Stimulated activated CD4-positive, alpha-beta T cell treated with anti-CD3 and anti-CD28 coated beads, Interleukin-12 subunit alpha, Interleukin-12 subunit beta, amount 100 ng/mL, for 48 hours (primary cell): ENCODE measurements at regions not wholly inside any gene's neighbourhood (a gene's known extent, or its start where the extent isn't known, plus 50 kb on each side); places are given as distances from the start of the nearest gene placed in this dataset.

ENCODE experiments used
- DNase-seq, 3 donors: peaks; one replicate each; pipeline ENCODE4 v3.0.0-alpha.2; 2020; ENCODE audit warnings: low read depth in 2 of 3, low spot score in 1 of 3

DNA sequence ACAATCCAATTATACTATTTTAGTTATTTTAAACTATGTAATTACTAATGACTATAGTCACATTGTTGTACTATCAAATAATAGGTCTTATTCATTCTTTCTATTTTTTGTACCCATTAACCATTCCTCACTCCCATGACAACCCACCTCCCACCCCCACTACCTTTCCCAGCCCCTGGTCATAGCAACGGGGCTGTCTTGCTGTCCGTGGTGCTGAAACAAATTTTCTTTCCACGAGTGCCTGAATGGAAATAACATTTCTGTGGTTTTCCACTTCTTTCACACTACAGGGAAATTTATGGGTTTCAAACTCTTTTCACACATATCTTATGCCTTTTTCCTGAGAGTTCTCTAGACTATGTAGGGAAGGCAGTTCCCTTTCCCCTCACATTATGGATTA is 326.6 kb downstream of the PHKB start:
- DNase-seq, result no peak

DNA sequence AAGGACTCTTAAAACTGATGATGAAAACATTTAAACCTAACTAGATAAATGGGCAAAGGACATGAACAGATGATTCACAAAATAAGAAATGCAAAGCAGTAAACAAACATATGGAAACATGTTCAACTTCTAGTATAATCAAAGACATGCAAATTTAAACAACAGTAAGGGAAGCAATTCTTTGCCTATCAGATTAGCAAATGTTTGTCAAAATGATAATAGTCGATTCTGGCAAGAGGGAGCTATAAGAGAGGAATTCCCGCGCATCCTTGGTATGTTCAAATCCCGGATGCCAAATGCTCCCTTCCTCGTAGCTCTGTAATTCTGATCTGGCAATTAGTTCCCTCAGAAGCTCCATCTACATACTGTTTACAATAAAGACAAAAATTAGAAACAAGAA is 320.5 kb downstream of the PHKB start:
- DNase-seq, result no peak

DNA sequence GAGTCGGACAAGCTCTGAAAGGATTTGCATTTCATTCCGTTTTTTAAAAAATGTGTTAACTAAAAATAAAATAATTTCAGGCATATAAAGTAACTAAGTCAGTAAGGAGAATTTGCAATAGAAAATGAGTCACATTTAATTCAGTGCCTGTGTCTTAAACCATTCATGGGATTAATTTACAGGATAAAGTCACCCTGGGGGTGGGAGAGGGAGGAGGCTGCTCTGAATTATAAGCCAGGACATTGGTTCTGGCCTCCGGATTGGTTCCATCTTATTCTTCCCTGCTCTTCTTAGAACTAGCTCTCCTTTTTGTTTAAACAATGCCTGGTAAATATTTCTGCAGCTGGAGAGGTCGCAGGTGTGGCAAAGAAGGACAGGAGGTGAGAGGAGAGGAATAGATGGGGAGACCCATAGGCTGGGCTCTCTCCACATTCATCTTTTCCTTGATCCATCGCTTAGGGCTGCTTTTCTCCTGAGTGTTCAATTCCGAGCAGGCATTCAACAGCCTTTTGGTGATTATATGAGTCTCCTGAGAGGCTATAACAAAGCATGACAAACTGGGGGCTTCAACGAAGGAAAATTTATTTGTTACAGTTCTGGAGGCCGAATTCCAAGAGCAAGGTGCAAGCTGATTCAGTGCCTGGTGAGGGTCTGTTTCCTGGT is 319.2 kb downstream of the PHKB start:
- no peak for DNase-seq

DNA sequence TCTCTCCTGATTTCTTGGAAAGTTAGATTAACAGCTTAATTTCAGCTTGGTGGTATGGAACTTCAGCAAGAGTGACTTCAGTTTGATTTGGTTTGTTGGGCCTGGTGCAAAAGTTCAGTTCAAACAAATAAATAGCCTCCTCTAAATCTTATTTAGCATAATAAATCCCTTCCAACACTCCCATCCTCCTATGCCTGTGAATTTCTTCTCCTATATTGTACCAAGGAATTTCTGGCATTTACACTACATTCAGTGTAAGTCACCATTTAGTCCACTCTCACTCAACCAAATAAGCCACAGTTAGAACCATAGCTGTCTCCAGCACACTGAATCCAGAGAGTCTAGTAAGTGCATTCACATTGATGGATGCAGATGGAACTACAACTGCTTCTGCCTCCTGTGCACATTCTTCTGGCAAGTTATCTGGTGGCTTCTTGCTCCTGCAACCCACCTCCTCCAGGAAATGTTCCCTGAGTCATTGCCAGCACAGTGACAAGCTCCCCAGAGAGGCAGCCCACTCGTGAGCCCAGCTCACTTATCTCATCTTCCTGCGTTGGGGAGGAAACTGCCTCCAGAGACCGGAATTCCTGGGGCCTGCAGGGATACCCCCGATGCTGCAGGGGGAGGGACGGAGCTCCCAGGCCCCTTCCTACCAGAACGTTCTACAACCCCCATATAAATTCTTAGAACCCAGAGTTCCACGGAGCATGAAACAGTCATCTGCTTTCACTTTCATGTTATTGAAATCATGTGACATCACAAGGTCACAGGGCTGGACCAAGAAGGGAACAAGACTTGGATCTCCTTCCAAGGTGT is 318.3 kb downstream of the PHKB start:
- DNase-seq, result peak in 2 of 3 donors; percentile 1 to 5

DNA sequence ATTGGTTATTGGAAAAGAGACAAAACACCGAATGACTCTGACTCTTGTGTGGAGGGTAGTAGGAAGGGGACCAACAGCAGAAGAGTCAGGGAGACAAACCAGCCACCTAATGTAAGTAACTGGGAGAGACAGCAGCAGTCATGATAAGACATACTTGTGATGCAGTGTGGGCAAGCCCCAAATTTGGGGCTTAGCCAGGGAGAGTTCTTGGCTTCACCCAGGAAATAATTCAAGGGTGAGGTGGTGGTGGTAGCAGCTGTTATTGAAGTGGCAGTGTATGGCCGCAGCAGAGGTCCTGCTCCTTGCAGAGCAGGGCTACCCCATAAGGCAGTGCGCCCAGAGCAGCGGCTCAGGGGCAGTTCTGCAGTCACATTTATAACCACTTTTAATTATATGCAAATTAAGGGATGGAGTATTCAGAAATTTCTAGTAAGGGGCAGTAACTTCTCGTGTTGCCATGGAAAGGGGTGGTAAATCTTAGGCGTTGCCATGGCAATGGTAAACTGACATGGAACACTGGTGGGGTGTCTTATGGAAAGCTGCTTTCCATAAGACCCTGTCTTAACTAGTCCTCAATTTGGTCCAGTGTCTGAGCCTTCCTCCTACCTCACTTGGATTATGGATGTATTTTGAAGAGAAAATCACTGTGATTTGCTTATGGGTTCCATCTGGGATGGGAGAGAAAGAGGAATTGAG is 317.1 kb downstream of the PHKB start:
- no peak for DNase-seq

DNA sequence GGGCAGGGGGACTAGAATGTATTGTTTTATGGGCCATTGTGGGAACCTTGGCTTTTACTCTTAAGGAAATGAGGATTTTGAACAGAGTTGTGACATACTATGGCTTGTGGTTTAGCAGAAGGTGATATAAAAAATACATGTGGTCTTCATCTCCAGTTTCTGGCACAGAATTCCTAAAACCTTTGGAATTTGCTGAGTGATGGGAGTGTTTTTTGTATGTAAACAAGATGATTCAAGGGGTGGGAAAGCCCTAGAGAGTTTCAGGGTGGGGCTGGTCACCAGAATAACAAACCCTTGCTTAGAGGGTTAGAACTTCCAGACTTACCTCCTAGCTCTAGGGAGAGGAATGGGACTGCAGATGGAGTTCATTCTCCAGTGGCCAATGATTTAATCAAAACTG is 316.1 kb downstream of the PHKB start:
- DNase-seq, result no peak

DNA sequence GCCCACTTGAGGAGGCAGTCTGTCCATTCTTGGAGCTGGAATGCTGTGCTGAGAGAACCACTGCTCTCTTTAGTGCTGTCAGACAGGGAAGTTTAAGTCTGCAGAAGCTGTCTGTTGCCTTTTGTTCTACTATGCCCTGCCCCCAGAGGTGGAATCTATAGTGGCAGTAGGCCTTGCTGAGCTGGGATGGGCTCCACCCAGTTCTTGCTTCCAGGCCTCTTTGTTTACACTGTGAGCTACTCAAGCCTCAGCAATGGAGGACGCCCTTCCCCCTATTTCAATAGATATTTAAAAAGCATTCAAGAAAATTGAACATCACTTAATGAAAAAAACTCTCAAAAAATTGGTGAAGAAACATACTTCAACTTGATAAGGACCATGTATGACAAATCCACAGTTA is 313.5 kb downstream of the PHKB start:
- DNase-seq, result no peak

DNA sequence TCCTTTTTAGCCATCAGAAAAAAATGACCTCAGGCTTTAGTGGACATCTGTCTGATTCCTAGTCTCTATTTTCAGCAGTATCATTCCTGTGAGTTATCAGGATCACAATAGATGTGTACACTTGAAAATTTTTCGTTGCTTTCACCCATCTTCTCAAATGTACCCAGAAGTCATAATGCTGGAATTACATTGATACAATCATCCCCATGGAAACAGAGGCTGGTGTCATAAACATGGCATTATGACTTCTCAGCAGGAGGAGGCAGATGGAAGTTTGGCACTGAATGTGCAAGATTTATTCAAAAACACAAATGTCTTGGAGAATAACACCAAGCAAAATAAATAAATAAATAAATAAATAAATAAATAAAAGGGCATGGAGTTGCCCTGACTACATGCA is 292.5 kb downstream of the PHKB start:
- no peak for DNase-seq
